Glutamatergic neuron (in vitro differentiated cells): ENCODE measurements at regions not wholly inside any gene's neighbourhood (a gene's known extent, or its start where the extent isn't known, plus 50 kb on each side); places are given as distances from the start of the nearest gene placed in this dataset.

ENCODE experiments used
- DNase-seq: peaks from one replicate; pipeline ENCODE4 v3.0.0; 2022
- H3K27ac Mint-ChIP-seq: one replicate; pipeline ENCODE4 v1.8.0; 2020; ENCODE audit warnings: mild to moderate bottlenecking, mixed read lengths, inconsistent platforms; ENCODE audit not compliant: unreplicated experiment
- H3K27me3 Mint-ChIP-seq: one replicate; pipeline ENCODE4 v1.8.0; 2020; ENCODE audit warnings: mild to moderate bottlenecking, moderate library complexity, mixed read lengths, inconsistent platforms; ENCODE audit not compliant: unreplicated experiment
- H3K36me3 Mint-ChIP-seq: one replicate; pipeline ENCODE4 v1.8.0; 2020; ENCODE audit warnings: mild to moderate bottlenecking, mixed read lengths, inconsistent platforms; ENCODE audit not compliant: unreplicated experiment
- H3K4me1 Mint-ChIP-seq: one replicate; pipeline ENCODE4 v1.8.0; 2020; ENCODE audit warnings: mild to moderate bottlenecking, low read depth, mixed read lengths, inconsistent platforms; ENCODE audit not compliant: unreplicated experiment
- H3K4me3 Mint-ChIP-seq: one replicate; pipeline ENCODE4 v1.8.0; 2020; ENCODE audit warnings: mild to moderate bottlenecking, mixed read lengths, inconsistent platforms; ENCODE audit not compliant: unreplicated experiment
- H3K9me3 Mint-ChIP-seq: one replicate; pipeline ENCODE4 v1.8.0; 2020; ENCODE audit warnings: mild to moderate bottlenecking, moderate library complexity, mixed read lengths, inconsistent platforms; ENCODE audit not compliant: unreplicated experiment
- TF ChIP-seq, protein P1 (sequence below): fragments of 200-600 bp; sonication (generic); IDR thresholded peaks from one replicate; pipeline ENCODE4 v1.5.0; 2021; ENCODE audit not compliant: partially characterized antibody, unreplicated experiment

DNA sequence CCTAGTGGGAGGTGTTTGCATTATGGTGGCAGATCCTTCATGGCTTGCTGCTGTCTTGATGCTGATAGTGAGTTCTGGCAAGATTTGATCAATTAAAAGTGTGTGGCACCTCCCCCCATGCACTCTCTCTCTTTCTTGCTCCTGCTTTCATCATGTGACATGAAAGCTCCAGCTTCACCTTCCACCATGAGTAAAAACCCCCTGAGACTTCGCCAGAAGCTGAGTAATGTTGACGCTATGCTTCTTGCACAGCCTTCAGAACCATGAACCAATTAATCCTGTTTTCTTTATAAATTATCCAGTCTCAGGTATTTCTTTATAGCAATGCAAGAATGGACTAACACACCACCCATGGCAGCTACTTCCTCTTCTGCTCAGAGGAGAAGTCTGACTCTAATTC, 2181.4 kb upstream of the PIK3C3 start:
- Mint-ChIP-seq H3K9me3 (no peaks in the 10 kb centered on the region), H3K27me3 (no peaks in the 10 kb centered on the region), H3K27ac (no peak overlapping the region), H3K4me1 (no peaks in the 10 kb centered on the region), H3K4me3 (no peak overlapping the region), H3K36me3 (no peaks in the 10 kb centered on the region)
- TF ChIP-seq, protein P1, sequence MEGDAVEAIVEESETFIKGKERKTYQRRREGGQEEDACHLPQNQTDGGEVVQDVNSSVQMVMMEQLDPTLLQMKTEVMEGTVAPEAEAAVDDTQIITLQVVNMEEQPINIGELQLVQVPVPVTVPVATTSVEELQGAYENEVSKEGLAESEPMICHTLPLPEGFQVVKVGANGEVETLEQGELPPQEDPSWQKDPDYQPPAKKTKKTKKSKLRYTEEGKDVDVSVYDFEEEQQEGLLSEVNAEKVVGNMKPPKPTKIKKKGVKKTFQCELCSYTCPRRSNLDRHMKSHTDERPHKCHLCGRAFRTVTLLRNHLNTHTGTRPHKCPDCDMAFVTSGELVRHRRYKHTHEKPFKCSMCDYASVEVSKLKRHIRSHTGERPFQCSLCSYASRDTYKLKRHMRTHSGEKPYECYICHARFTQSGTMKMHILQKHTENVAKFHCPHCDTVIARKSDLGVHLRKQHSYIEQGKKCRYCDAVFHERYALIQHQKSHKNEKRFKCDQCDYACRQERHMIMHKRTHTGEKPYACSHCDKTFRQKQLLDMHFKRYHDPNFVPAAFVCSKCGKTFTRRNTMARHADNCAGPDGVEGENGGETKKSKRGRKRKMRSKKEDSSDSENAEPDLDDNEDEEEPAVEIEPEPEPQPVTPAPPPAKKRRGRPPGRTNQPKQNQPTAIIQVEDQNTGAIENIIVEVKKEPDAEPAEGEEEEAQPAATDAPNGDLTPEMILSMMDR = no peak
- DNase-seq = no peak

DNA sequence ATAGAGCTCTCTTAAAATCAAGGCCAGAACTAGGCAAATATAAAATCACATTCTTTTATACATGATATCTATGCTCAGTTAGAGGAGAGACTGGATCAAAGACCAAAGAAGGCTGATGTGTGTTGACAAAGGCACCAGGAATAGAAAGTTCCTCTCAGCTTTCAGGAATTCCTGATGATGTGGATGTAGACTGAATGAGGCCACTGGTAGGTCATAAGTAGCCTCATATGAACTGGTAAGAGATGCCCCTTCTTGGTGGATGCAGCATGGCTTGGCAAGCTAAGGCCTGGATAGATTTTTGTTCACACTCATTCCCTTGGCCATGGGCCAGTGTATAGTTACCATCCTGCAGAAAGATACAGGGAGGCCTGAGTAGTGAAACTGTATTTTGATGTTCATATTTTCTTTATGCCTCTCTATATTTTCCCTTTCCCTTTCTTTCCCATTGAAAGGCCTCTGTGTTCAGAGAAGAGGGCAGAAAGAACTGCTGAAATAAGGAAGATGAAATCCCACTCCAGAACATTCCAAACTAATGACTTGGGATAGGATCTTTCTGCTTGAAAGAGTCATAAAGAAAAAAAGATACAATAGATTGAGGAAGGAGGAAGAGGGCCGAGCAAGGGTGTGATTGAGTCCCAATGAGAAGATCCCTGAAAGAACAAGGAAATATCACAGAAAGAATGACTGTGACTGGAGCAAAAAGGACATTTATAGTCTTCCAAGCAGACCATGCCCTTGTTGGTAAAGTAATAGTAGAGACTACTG, 2182.7 kb upstream of the PIK3C3 start:
- no peak for DNase-seq
- no peak overlapping the region for H3K27ac Mint-ChIP-seq
- TF ChIP-seq, protein P1 = no peak

DNA sequence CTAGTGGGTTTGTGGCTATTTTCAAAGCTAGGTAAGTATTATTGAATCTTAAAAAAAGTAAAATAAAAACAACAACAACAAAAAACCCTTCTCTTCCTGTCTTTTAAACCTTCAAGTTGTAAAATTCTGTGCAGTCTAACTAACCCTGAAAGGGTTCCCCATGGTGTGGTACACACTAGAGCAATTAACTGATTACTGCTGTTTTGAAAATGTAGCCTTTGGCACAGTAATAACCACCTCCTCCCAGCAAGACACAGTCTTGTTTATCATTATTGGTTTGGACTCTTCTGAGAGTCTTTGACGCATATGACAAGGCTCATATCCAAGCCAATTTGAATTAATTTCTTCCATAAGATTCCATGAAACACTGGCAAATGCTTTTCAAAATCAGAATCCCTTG, 2184.6 kb upstream of the PIK3C3 start:
- TF ChIP-seq, protein P1 = no peak
- no peak for DNase-seq
- no peaks in the 10 kb centered on the region for H3K27me3 Mint-ChIP-seq
- no peak overlapping the region for H3K4me3 Mint-ChIP-seq
- H3K9me3 Mint-ChIP-seq = no peaks in the 10 kb centered on the region
- H3K27ac Mint-ChIP-seq = no peak overlapping the region
- no peaks in the 10 kb centered on the region for H3K4me1 Mint-ChIP-seq
- H3K36me3 Mint-ChIP-seq = no peaks in the 10 kb centered on the region

More for the DNA sequence above, 2182.7 kb upstream of the PIK3C3 start:
- no peaks in the 10 kb centered on the region for H3K9me3 Mint-ChIP-seq
- no peak overlapping the region for H3K4me3 Mint-ChIP-seq
- no peaks in the 10 kb centered on the region for H3K4me1 Mint-ChIP-seq
- H3K27me3 Mint-ChIP-seq = no peaks in the 10 kb centered on the region
- H3K36me3 Mint-ChIP-seq = no peaks in the 10 kb centered on the region

DNA sequence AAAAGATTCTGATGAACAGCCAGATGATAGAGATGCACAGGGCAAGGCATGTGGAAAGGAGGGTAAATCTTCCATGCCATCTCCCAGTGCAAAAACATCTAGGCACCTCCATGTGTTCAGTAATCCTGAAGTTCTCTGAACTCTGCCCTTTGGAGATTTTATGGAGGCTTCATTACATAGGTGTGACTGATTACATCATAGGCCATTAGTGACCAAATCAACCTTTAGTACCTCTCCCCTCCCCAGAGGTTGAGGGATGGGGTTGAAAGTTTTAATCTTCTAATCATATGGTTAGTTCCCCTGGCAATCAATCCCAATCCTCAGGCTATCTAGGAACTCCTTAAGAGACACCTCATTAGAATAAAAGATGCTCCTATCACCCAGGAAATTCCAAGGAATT, 2190.2 kb upstream of the PIK3C3 start:
- H3K27ac Mint-ChIP-seq = no peak overlapping the region
- H3K4me1 Mint-ChIP-seq = no peaks in the 10 kb centered on the region
- no peak overlapping the region for H3K4me3 Mint-ChIP-seq
- DNase-seq = no peak
- H3K27me3 Mint-ChIP-seq = no peaks in the 10 kb centered on the region
- TF ChIP-seq, protein P1 = no peak
- no peaks in the 10 kb centered on the region for H3K36me3 Mint-ChIP-seq
- H3K9me3 Mint-ChIP-seq = no peaks in the 10 kb centered on the region

DNA sequence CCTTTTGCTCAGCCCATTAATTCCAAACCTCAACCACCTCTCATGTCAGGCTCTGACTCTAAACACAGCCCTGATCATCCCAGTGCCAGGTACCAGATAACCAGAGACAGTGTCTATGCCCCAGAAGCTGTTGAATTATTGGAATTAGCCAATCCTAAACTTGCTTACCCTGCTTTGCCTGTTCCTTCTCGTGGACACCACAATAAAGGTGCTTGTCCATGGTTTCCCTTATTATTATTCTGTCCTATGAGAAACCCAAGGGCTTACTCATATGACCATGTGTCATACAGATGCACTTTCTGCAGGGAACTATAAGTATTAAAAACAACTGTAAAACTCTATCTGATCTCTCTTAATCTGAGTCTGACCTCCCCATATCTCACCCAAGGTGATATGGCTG, 2193.8 kb upstream of the PIK3C3 start:
- Mint-ChIP-seq H3K9me3 (peaks cover 3% of the 10 kb centered on the region), H3K27me3 (no peaks in the 10 kb centered on the region), H3K4me3 (no peak overlapping the region), H3K4me1 (no peaks in the 10 kb centered on the region), H3K27ac (no peak overlapping the region), H3K36me3 (no peaks in the 10 kb centered on the region)
- no peak for DNase-seq
- TF ChIP-seq, protein P1 = no peak
